OCI-LY3 (cell line): ENCODE measurements at regions not wholly inside any gene's neighbourhood (a gene's known extent, or its start where the extent isn't known, plus 50 kb on each side); places are given as distances from the start of the nearest gene placed in this dataset.

ENCODE experiments used
- H2AFZ ChIP-seq: fragments of 200-600, 300-600 bp; shearing (Covaris generic); 2 replicates; pipeline ENCODE4 v1.6.0; 2014; ENCODE audit warnings: antibody characterized with exemption, low read depth, low read length
- H3K27ac ChIP-seq: fragments of 200-600, 300-600 bp; sonication (generic); 2 replicates; pipeline ENCODE4 v1.5.1; 2014; ENCODE audit warnings: mild to moderate bottlenecking, low read length, moderate library complexity, mixed read lengths
- H3K27me3 ChIP-seq: fragments of 200-600, 300-600 bp; sonication (generic); 2 replicates; pipeline ENCODE4 v1.6.1; 2014; ENCODE audit warnings: low read depth, low read length, mixed read lengths
- H3K36me3 ChIP-seq: fragments of 200-600, 300-600 bp; sonication (generic); replicated peaks from 2 replicates; pipeline ENCODE3; 2014; ENCODE audit warnings: low read depth, low read length, mixed read lengths
- H3K4me1 ChIP-seq: fragments of 300-600, 200-600 bp; sonication (generic); 2 replicates; pipeline ENCODE4 v1.6.1; 2014; ENCODE audit warnings: low read length, mixed read lengths
- H3K4me2 ChIP-seq: fragments of 200-600, 300-600 bp; sonication (generic); 2 replicates; pipeline ENCODE4 v1.6.1; 2014; ENCODE audit warnings: low read length, mixed read lengths
- H3K4me3 ChIP-seq: fragments of 300-600, 200-600 bp; sonication (generic); 2 replicates; pipeline ENCODE4 v1.5.1; 2014; ENCODE audit warnings: antibody characterized with exemption, mild to moderate bottlenecking, low read length, moderate library complexity
- H3K79me2 ChIP-seq: fragments of 300-600, 200-600 bp; shearing (Covaris generic); 2 replicates; pipeline ENCODE4 v1.6.1; 2014; ENCODE audit warnings: mild to moderate bottlenecking, low read length, mixed read lengths
- H3K9ac ChIP-seq: fragments of 300-600, 200-600 bp; shearing (Covaris generic); 2 replicates; pipeline ENCODE4 v1.6.0; 2014; ENCODE audit warnings: mild to moderate bottlenecking, low read length, moderate library complexity
- H3K9me3 ChIP-seq: fragments of 200-600, 300-600 bp; shearing (Covaris generic); 2 replicates; pipeline ENCODE4 v1.6.1; 2014; ENCODE audit warnings: low read length, mixed read lengths; ENCODE audit not compliant: insufficient read depth
- H4K20me1 ChIP-seq: fragments of 200-600, 300-600 bp; sonication (generic); 2 replicates; pipeline ENCODE4 v1.6.1; 2016; ENCODE audit warnings: low read length, mixed read lengths; ENCODE audit not compliant: insufficient read depth
- EZH2phosphoT487 ChIP-seq: fragments of 200-600 bp; shearing (Covaris generic); IDR thresholded peaks from 2 replicates; pipeline ENCODE4 v1.6.1; 2018; ENCODE audit warnings: antibody characterized with exemption, mixed run types, low read depth
- TF ChIP-seq, protein P1 (sequence below): fragments of 200-600, 300-600 bp; sonication (generic); IDR thresholded peaks from 2 replicates; pipeline ENCODE4 v1.5.1; 2014; ENCODE audit warnings: antibody characterized with exemption, low read length, low read depth

DNA sequence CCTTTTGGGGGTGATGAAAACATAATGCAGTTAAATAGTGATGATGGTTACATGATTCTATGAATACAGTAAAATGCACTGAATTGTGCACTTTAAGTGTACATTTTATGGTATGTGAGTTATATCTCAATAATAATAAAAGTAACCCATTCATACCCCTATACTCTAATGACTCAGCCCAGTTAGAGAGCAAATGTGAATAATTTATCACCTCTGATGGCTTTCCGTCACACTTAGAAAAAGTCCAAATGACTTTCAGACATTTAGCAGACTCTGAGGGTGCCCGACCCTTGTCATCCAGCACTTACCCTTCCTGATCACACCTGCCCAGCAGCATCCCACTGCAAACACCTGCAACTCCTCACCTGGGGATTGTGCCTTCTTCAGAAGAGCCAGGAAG lies 148.1 kb upstream of the MAF start:
- H2AFZ ChIP-seq: no peak overlapping the region
- no peak overlapping the region for H3K9ac ChIP-seq
- no peaks in the 10 kb centered on the region for H3K9me3 ChIP-seq
- H3K4me2 ChIP-seq: no peak overlapping the region
- H3K27ac ChIP-seq: no peak overlapping the region
- H3K27me3 ChIP-seq: no peaks in the 10 kb centered on the region
- H3K36me3 ChIP-seq: no peaks in the 10 kb centered on the region
- H3K79me2 ChIP-seq: no peaks in the 10 kb centered on the region
- no peak for TF ChIP-seq EZH2phosphoT487
- TF ChIP-seq, protein P1, sequence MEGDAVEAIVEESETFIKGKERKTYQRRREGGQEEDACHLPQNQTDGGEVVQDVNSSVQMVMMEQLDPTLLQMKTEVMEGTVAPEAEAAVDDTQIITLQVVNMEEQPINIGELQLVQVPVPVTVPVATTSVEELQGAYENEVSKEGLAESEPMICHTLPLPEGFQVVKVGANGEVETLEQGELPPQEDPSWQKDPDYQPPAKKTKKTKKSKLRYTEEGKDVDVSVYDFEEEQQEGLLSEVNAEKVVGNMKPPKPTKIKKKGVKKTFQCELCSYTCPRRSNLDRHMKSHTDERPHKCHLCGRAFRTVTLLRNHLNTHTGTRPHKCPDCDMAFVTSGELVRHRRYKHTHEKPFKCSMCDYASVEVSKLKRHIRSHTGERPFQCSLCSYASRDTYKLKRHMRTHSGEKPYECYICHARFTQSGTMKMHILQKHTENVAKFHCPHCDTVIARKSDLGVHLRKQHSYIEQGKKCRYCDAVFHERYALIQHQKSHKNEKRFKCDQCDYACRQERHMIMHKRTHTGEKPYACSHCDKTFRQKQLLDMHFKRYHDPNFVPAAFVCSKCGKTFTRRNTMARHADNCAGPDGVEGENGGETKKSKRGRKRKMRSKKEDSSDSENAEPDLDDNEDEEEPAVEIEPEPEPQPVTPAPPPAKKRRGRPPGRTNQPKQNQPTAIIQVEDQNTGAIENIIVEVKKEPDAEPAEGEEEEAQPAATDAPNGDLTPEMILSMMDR: no peak
- H4K20me1 ChIP-seq: no peaks in the 10 kb centered on the region
- no peaks in the 10 kb centered on the region for H3K4me1 ChIP-seq
- no peak overlapping the region for H3K4me3 ChIP-seq

DNA sequence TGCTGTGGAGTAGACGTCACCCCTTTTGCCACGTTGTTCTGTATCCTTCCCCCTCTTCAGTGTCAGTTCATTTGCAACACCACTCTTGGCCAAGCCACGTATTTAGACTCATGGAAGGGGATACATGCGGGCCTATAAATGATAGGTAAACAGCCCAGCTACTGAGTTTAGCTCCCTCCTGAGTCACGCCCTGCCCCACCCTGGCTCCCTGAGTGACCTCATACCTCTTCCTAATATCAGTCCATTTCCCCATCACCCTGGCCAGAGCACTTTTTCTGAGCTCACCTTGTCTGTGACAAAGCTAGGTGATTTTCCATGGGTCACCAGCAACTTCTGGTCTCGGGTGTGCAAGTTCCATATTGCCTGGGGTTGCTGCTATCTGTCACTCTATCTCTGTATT lies 147.2 kb upstream of the MAF start:
- no peak overlapping the region for H3K4me3 ChIP-seq
- H3K4me2 ChIP-seq: no peak overlapping the region
- no peak overlapping the region for H3K9ac ChIP-seq
- H3K9me3 ChIP-seq: no peaks in the 10 kb centered on the region
- H3K36me3 ChIP-seq: no peaks in the 10 kb centered on the region
- H2AFZ ChIP-seq: no peak overlapping the region
- H3K27me3 ChIP-seq: no peaks in the 10 kb centered on the region
- TF ChIP-seq EZH2phosphoT487: no peak
- TF ChIP-seq, protein P1: no peak
- H3K79me2 ChIP-seq: no peaks in the 10 kb centered on the region
- H3K4me1 ChIP-seq: no peaks in the 10 kb centered on the region
- no peak overlapping the region for H3K27ac ChIP-seq
- H4K20me1 ChIP-seq: no peaks in the 10 kb centered on the region

DNA sequence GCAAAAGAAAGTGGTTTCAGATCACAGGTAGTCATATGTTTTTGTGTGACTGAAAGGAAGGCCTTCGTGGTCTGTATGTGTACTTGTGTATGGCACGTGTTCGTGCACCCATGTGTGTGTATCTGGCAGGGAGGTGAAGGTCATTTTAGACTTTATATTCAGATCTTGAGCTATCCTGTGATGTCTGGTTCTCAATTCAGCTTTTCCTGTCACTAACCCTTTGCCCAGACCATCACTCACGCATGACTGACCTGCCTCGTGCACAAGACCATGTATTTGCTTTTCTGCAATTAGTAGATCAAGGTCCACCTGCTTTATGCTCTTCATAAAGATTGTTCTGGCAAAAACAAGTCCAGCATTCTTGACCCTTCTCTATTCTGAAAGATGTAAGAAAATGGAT lies 139.7 kb upstream of the MAF start:
- Histone ChIP-seq H3K79me2 (no peaks in the 10 kb centered on the region), H3K9ac (no peak overlapping the region), H3K27ac (no peak overlapping the region), H3K36me3 (no peaks in the 10 kb centered on the region), H3K27me3 (no peaks in the 10 kb centered on the region), H3K9me3 (no peaks in the 10 kb centered on the region), H2AFZ (no peak overlapping the region), H3K4me2 (no peak overlapping the region), H3K4me1 (no peaks in the 10 kb centered on the region), H3K4me3 (no peak overlapping the region), H4K20me1 (no peaks in the 10 kb centered on the region)
- TF ChIP-seq, protein P1: no peak
- TF ChIP-seq EZH2phosphoT487: no peak

DNA sequence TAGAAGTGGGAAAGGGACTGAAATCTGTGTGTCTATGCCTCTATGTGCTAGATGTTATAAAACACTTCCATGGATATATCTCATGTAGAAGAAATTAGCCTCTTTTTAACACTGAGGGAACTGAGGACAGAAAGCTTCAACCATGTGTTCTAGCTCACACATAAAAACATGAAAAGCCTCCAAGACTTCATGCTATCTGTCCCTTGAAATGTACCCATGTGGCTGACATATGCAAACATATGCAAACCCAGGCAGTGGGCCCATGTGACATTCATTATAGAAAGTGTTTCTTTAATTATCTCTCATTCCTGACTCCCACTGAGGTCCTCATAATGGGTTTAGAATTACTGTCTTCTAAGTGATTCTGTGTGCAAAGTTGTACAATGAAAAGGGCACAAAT lies 134.7 kb upstream of the MAF start:
- Histone ChIP-seq H3K27ac (no peak overlapping the region), H3K9ac (no peak overlapping the region), H3K4me3 (no peak overlapping the region), H3K79me2 (no peaks in the 10 kb centered on the region), H3K9me3 (no peaks in the 10 kb centered on the region), H3K36me3 (no peaks in the 10 kb centered on the region), H3K27me3 (peaks cover 15% of the 10 kb centered on the region; the same call in 1 of the 2 replicates), H3K4me2 (no peak overlapping the region), H4K20me1 (no peaks in the 10 kb centered on the region), H3K4me1 (no peaks in the 10 kb centered on the region), H2AFZ (no peak overlapping the region)
- TF ChIP-seq, protein P1: no peak
- TF ChIP-seq EZH2phosphoT487: no peak
